CD14-positive monocyte (primary cell): ENCODE measurements at regions not wholly inside any gene's neighbourhood (a gene's known extent, or its start where the extent isn't known, plus 50 kb on each side); places are given as distances from the start of the nearest gene placed in this dataset.

Experiments used
- DNase-seq, 3 donors: peaks; one replicate each; pipeline ENCODE4 v3.0.0-alpha.2; 2011 to 2022
- H2AFZ ChIP-seq: 2 replicates; pipeline ENCODE4 v1.6.0; 2012; ENCODE audit warnings: mild to moderate bottlenecking, low read depth, low read length, inconsistent platforms; ENCODE audit not compliant: insufficient read depth, poor library complexity, severe bottlenecking
- H3K27ac ChIP-seq, 2 donors: 1 replicate in 1 of 2; 2 replicates in 1 of 2; pipeline ENCODE4 v1.5.1; 2012 to 2013; ENCODE audit warnings: low read length in 2 of 2, control low read depth in 1 of 2, inconsistent platforms in 1 of 2, low read depth in 1 of 2, mild to moderate bottlenecking in 1 of 2
- H3K27me3 ChIP-seq, 2 donors: one replicate each; pipeline versions ENCODE4 v1.6.0 to v1.6.1; 2011 to 2013; ENCODE audit warnings: low read length in 2 of 2; ENCODE audit not compliant: control insufficient read depth in 2 of 2, insufficient read depth in 2 of 2
- H3K36me3 ChIP-seq, 2 donors: replicated peaks in 1 of 2; 1 replicate in 1 of 2; 2 replicates in 1 of 2; pipeline versions ENCODE4 v1.5.1 to v1.6.1; 2012 to 2013; ENCODE audit warnings: low read length in 2 of 2, control low read depth in 1 of 2, inconsistent platforms in 1 of 2, mild to moderate bottlenecking in 1 of 2; ENCODE audit not compliant: insufficient read depth in 2 of 2, control insufficient read depth in 1 of 2
- H3K4me1 ChIP-seq, 2 donors: 1 replicate in 1 of 2; 2 replicates in 1 of 2; pipeline versions ENCODE4 v1.5.1 to v1.6.1; 2012 to 2013; ENCODE audit warnings: low read length in 2 of 2, control low read depth in 1 of 2, inconsistent platforms in 1 of 2, mild to moderate bottlenecking in 1 of 2, moderate library complexity in 1 of 2; ENCODE audit not compliant: insufficient read depth in 2 of 2, control insufficient read depth in 1 of 2
- H3K4me2 ChIP-seq: replicated peaks from 2 replicates; pipeline ENCODE3; 2012; ENCODE audit warnings: low read length, moderate library complexity, mild to moderate bottlenecking; ENCODE audit not compliant: poor library complexity, severe bottlenecking; ENCODE audit errors: extremely low read depth
- H3K4me3 ChIP-seq, 3 experiments: fragments of 200-600 bp in 1 of 3; sonication (generic) in 1 of 3; replicated peaks in 1 of 3; 1 replicate in 2 of 3; 2 replicates in 1 of 3; pipeline ENCODE4 v1.5.1; 2011 to 2013; ENCODE audit warnings: low read length in 3 of 3, mild to moderate bottlenecking in 3 of 3, control low read depth in 2 of 3, low read depth in 2 of 3, inconsistent platforms in 1 of 3, moderate library complexity in 1 of 3
- H3K79me2 ChIP-seq: 2 replicates; pipeline ENCODE4 v1.6.0; 2012; ENCODE audit warnings: mild to moderate bottlenecking, control low read depth, inconsistent platforms, low read length, moderate library complexity; ENCODE audit not compliant: insufficient read depth
- H3K9ac ChIP-seq: 2 replicates; pipeline ENCODE4 v1.6.0; 2017; ENCODE audit warnings: low read length, mild to moderate bottlenecking; ENCODE audit not compliant: insufficient read depth, poor library complexity, severe bottlenecking
- H3K9me3 ChIP-seq, 2 donors: replicated peaks in 1 of 2; 1 replicate in 1 of 2; 2 replicates in 1 of 2; pipeline versions ENCODE4 v1.5.1 to v1.6.1; 2012 to 2013; ENCODE audit warnings: low read length in 2 of 2, control low read depth in 1 of 2; ENCODE audit not compliant: control insufficient read depth in 1 of 2, insufficient read depth in 1 of 2
- H4K20me1 ChIP-seq: 2 replicates; pipeline ENCODE4 v1.6.0; 2012; ENCODE audit warnings: mild to moderate bottlenecking, low read length, control low read depth, moderate library complexity; ENCODE audit not compliant: insufficient read depth
- H3K27ac Mint-ChIP-seq, 7 donors: one replicate each; pipeline ENCODE4 v1.8.0; 2020; ENCODE audit warnings: mild to moderate bottlenecking in 7 of 7, mixed read lengths in 7 of 7, moderate library complexity in 6 of 7, inconsistent platforms in 2 of 7
- H3K27me3 Mint-ChIP-seq, 3 donors: one replicate each; pipeline ENCODE4 v1.8.0; 2021 to 2022; ENCODE audit warnings: low read depth in 3 of 3, mild to moderate bottlenecking in 3 of 3, mixed read lengths in 3 of 3, moderate library complexity in 3 of 3, inconsistent platforms in 1 of 3
- H3K36me3 Mint-ChIP-seq, 2 donors: one replicate each; pipeline ENCODE4 v1.8.0; 2020; ENCODE audit warnings: mixed read lengths in 2 of 2, inconsistent platforms in 1 of 2, mild to moderate bottlenecking in 1 of 2
- H3K4me1 Mint-ChIP-seq: one replicate; pipeline ENCODE4 v1.8.0; 2020; ENCODE audit warnings: mild to moderate bottlenecking, mixed read lengths
- H3K4me3 Mint-ChIP-seq, 2 donors: one replicate each; pipeline ENCODE4 v1.8.0; 2020; ENCODE audit warnings: mild to moderate bottlenecking in 2 of 2, mixed read lengths in 2 of 2, moderate library complexity in 1 of 2
- H3K9me3 Mint-ChIP-seq, 7 donors: one replicate each; pipeline ENCODE4 v1.8.0; 2020 to 2022; ENCODE audit warnings: mixed read lengths in 7 of 7, mild to moderate bottlenecking in 6 of 7, moderate library complexity in 6 of 7, inconsistent platforms in 2 of 7
- WGBS: methylation state at CpG from one replicate; pipeline ENCODE4 v1.1.5; 2013; ENCODE audit warnings: missing lambda C conversion rate; ENCODE audit not compliant: insufficient coverage; 5-methylcytosine and 5-hydroxymethylcytosine counted together
- intact Hi-C, 2 donors: fragments of 100-400 bp; cut with micrococcal nuclease; formaldehyde crosslinking; loops; one replicate each; pipeline versions ENCODE4 v1.15.0 to v1.15.1; 2023
- TF ChIP-seq, protein P1 (sequence below): fragments of 200-600 bp; IDR thresholded peaks from one replicate; pipeline ENCODE4 v1.8.0; 2022; ENCODE audit warnings: antibody characterized with exemption, mild to moderate bottlenecking

DNA sequence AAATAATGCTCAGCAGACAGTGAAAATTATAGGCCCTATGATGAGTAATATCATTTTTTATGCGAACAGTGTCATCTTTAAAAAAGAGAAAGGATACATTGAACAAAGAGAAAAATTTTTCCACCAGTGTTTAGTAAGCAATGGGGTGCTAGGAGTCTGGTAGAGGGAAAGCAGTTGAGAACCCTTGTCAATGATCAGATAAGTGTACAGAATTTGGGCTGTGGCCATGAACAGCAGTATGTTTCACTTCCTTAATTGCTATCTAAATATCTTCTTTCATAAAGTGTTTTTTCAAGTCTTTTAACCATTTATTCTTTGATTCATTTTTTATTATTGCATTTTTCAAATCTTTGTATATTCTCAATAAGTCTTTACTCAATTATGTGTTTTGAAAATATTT lies 750.7 kb upstream of the KCND2 start:
- Mint-ChIP-seq H3K9me3 (peaks cover 6 to 18% (median 11%) of the 10 kb centered on the region in 7 donors), H3K27me3 (no peaks in the 10 kb centered on the region), H3K4me1 (no peaks in the 10 kb centered on the region), H3K27ac (no peak overlapping the region), H3K36me3 (no peaks in the 10 kb centered on the region), H3K4me3 (no peak overlapping the region)
- no peaks in the 10 kb centered on the region for H3K27me3 ChIP-seq
- H3K36me3 ChIP-seq = no peaks in the 10 kb centered on the region
- no peak overlapping the region for H2AFZ ChIP-seq
- no peak overlapping the region for H3K4me2 ChIP-seq
- H3K79me2 ChIP-seq = no peaks in the 10 kb centered on the region
- intact Hi-C loops = no loop called here
- WGBS = 100% methylated on average over 1 of the region's 1 CpG
- peaks cover 6 to 9% of the 10 kb centered on the region in 2 donors for H3K9me3 ChIP-seq
- H4K20me1 ChIP-seq = no peaks in the 10 kb centered on the region
- H3K9ac ChIP-seq = no peak overlapping the region
- no peak overlapping the region for H3K27ac ChIP-seq
- DNase-seq = no peak
- H3K4me3 ChIP-seq = no peak overlapping the region
- no peaks in the 10 kb centered on the region for H3K4me1 ChIP-seq
- TF ChIP-seq, protein P1, sequence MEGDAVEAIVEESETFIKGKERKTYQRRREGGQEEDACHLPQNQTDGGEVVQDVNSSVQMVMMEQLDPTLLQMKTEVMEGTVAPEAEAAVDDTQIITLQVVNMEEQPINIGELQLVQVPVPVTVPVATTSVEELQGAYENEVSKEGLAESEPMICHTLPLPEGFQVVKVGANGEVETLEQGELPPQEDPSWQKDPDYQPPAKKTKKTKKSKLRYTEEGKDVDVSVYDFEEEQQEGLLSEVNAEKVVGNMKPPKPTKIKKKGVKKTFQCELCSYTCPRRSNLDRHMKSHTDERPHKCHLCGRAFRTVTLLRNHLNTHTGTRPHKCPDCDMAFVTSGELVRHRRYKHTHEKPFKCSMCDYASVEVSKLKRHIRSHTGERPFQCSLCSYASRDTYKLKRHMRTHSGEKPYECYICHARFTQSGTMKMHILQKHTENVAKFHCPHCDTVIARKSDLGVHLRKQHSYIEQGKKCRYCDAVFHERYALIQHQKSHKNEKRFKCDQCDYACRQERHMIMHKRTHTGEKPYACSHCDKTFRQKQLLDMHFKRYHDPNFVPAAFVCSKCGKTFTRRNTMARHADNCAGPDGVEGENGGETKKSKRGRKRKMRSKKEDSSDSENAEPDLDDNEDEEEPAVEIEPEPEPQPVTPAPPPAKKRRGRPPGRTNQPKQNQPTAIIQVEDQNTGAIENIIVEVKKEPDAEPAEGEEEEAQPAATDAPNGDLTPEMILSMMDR = no peak

DNA sequence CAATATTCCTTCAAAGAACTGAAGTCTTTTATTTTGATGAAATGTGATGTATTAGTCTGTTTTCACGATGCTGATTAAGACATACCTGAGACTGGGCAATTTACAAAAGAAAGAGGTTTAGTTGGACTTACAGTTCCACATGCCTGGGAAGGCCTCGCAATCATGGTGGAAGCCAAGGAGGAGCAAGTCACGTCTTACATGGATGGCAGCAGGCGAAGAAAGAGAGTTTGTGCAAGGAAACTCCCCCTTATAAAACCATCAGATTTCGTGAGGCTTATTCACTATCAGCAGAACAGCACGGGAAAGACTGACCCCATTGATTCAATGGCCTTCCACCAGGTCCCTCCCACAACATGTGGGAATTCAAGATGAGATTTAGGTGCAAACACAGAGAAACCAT lies 750.3 kb upstream of the KCND2 start:
- WGBS = 100% methylated on average over 3 of the region's 6 CpGs

More for the DNA sequence above, 750.3 kb upstream of the KCND2 start:
- Mint-ChIP-seq H3K9me3 (peaks cover 4 to 17% (median 11%) of the 10 kb centered on the region in 7 donors), H3K27me3 (no peaks in the 10 kb centered on the region), H3K4me1 (no peaks in the 10 kb centered on the region), H3K27ac (no peak overlapping the region), H3K36me3 (no peaks in the 10 kb centered on the region), H3K4me3 (no peak overlapping the region)
- Histone ChIP-seq H3K79me2 (no peaks in the 10 kb centered on the region), H3K27ac (no peak overlapping the region), H3K4me2 (no peak overlapping the region), H3K4me3 (no peak overlapping the region), H3K4me1 (no peaks in the 10 kb centered on the region), H3K9me3 (peaks cover 6 to 9% of the 10 kb centered on the region in 2 donors), H3K36me3 (no peaks in the 10 kb centered on the region), H3K27me3 (no peaks in the 10 kb centered on the region), H3K9ac (no peak overlapping the region), H2AFZ (no peak overlapping the region), H4K20me1 (no peaks in the 10 kb centered on the region)
- intact Hi-C loops = no loop called here
- TF ChIP-seq, protein P1 = no peak
- DNase-seq = no peak
